ENCODE measurements at regions not wholly inside any gene's neighbourhood (a gene's known extent, or its start where the extent isn't known, plus 50 kb on each side); places are given as distances from the start of the nearest gene placed in this dataset.

GRCh38 chr10:111275091-111275490 is 198.3 kb downstream of the ADRA2A start:
- peak; percentile 44 to 72 (median 65) for DNase-seq
- Histone ChIP-seq H3K36me3 (replicated peaks in 1 of 2) (no peaks in the 10 kb centered on the region), H3K27me3 (no peaks in the 10 kb centered on the region), H3K27ac (no peak overlapping the region), H3K4me3 (no peak overlapping the region), H3K4me1 (replicated peaks in 1 of 2) (peaks cover 3 to 9% of the 10 kb centered on the region in 2 donors), H3K9me3 (replicated peaks in 1 of 3) (no peaks in the 10 kb centered on the region)
- TF ChIP-seq CTCF (IDR thresholded peaks at IDR 0.05) = no peak
- no peak for TF ChIP-seq POLR2A (IDR thresholded peaks at IDR 0.05)
- WGBS, 4 donors = 18 to 45% (median 35%) methylated on average over 1 of the region's 1 CpG
- intact Hi-C loops (cut with DNase I) = no loop called here

GRCh38 chr10:111277661-111278060 is 200.8 kb downstream of the ADRA2A start:
- DNase-seq = no peak
- TF ChIP-seq CTCF (IDR thresholded peaks at IDR 0.05) (no peak), POLR2A (IDR thresholded peaks at IDR 0.05) (no peak)
- Histone ChIP-seq H3K9me3 (replicated peaks in 1 of 3) (no peaks in the 10 kb centered on the region), H3K4me3 (no peak overlapping the region), H3K27ac (no peak overlapping the region), H3K4me1 (replicated peaks in 1 of 2) (peaks cover 3 to 9% of the 10 kb centered on the region in 2 donors), H3K27me3 (no peaks in the 10 kb centered on the region), H3K36me3 (replicated peaks in 1 of 2) (no peaks in the 10 kb centered on the region)
- WGBS, 4 donors = 78 to 91% (median 82%) methylated on average over 6 of the region's 6 CpGs
- intact Hi-C loops (cut with DNase I) = no loop called here

- TF ChIP-seq CTCF (IDR thresholded peaks at IDR 0.05) (no peak), POLR2A (IDR thresholded peaks at IDR 0.05) (no peak)
- intact Hi-C loops (cut with DNase I) = no loop called here
- Histone ChIP-seq H3K27me3 (no peaks in the 10 kb centered on the region), H3K27ac (no peak overlapping the region), H3K36me3 (replicated peaks in 1 of 2) (no peaks in the 10 kb centered on the region), H3K9me3 (replicated peaks in 1 of 3) (no peaks in the 10 kb centered on the region), H3K4me3 (no peak overlapping the region), H3K4me1 (replicated peaks in 1 of 2) (peaks cover 3 to 9% of the 10 kb centered on the region in 2 donors)
- 87 to 94% (median 92%) methylated on average over 3 of the region's 3 CpGs for WGBS, 4 donors
- no peak for DNase-seq
These were observed 201.4 kb downstream of the ADRA2A start for GRCh38 chr10:111278266-111278665.

DNA sequence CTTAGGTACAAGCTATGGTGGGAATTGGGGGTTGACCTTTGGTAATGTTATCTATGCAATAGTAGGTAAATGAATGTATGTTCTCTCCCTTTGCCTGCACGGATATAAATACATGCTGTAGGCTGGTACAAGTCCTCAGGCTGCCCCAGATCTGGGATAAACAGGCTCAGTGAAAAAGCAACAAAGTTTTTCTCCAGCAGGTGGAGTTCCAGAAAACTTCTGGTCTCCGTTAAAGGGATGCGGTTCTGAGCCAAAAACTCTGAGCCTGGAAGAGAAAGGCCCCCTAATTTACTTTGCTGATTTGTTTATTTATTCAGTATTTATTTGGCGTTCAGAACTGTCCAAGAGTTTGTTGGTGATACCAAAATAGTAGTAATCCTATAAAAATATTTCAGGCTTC is 204.7 kb downstream of the ADRA2A start:
- peak in 3 of 6 experiments; percentile 15 to 26 (median 20) for TF ChIP-seq CTCF (IDR thresholded peaks at IDR 0.05)
- TF ChIP-seq POLR2A (IDR thresholded peaks at IDR 0.05) = no peak
- Histone ChIP-seq H3K27ac (no peak overlapping the region), H3K27me3 (no peaks in the 10 kb centered on the region), H3K9me3 (replicated peaks in 1 of 3) (no peaks in the 10 kb centered on the region), H3K4me3 (no peak overlapping the region), H3K36me3 (replicated peaks in 1 of 2) (no peaks in the 10 kb centered on the region), H3K4me1 (replicated peaks in 1 of 2) (no peaks in the 10 kb centered on the region)
- intact Hi-C loops (cut with DNase I) = no loop called here
- DNase-seq = peak in 1 of 7 donors; percentile 5
- WGBS, 4 donors = 28 to 40% (median 37%) methylated on average over 4 of the region's 4 CpGs
